PC-9 (cell line): ENCODE measurements at regions not wholly inside any gene's neighbourhood (a gene's known extent, or its start where the extent isn't known, plus 50 kb on each side); places are given as distances from the start of the nearest gene placed in this dataset.
"Not testable (repeated sequence)": the region's sequence is repeated elsewhere in the genome, so short reads cannot be mapped to it uniquely, and the experiment has no call there.

ENCODE experiments used
- EZH2 ChIP-seq: fragments of 200-600 bp; sonication (generic); IDR thresholded peaks from 2 replicates; pipeline ENCODE4 v1.8.0; 2017; ENCODE audit warnings: antibody characterized with exemption, low read depth
- TF ChIP-seq, protein P1 (sequence below): fragments of 200-600 bp; sonication (generic); conservative IDR thresholded peaks from 2 replicates; pipeline ENCODE4 v1.6.1; 2017; ENCODE audit warnings: mixed run types, antibody characterized with exemption, mild to moderate bottlenecking, moderate library complexity

DNA sequence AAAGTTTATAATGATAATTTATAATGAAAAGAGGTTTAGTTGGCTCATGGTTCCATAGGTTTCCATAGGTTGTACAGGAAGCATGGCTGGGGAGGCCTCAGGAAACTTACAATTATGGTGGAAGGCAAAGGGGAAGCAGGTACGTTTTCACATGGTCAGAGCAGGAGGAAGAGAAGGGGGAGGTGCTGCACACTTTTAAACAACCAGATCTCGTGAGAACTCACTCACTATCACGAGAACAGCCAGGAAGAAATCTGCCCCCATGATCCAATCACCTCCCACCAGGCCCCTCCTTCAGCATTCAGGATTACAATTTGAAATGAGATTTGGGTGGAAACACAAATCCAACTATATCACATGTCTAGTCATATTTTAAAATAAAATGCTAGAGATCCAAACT is 64.1 kb upstream of the ABLIM1 start:
- TF ChIP-seq, protein P1, sequence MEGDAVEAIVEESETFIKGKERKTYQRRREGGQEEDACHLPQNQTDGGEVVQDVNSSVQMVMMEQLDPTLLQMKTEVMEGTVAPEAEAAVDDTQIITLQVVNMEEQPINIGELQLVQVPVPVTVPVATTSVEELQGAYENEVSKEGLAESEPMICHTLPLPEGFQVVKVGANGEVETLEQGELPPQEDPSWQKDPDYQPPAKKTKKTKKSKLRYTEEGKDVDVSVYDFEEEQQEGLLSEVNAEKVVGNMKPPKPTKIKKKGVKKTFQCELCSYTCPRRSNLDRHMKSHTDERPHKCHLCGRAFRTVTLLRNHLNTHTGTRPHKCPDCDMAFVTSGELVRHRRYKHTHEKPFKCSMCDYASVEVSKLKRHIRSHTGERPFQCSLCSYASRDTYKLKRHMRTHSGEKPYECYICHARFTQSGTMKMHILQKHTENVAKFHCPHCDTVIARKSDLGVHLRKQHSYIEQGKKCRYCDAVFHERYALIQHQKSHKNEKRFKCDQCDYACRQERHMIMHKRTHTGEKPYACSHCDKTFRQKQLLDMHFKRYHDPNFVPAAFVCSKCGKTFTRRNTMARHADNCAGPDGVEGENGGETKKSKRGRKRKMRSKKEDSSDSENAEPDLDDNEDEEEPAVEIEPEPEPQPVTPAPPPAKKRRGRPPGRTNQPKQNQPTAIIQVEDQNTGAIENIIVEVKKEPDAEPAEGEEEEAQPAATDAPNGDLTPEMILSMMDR, result not testable (repeated sequence)
- TF ChIP-seq EZH2, result not testable (repeated sequence)
